Tibial nerve (tissue), 4 donors: ENCODE measurements at regions not wholly inside any gene's neighbourhood (a gene's known extent, or its start where the extent isn't known, plus 50 kb on each side); places are given as distances from the start of the nearest gene placed in this dataset.

Experiments used
- DNase-seq, 2 donors: peaks; one replicate each; pipeline ENCODE4 v3.0.0-alpha.2; 2019; ENCODE audit warnings: low spot score in 2 of 2
- H3K27ac ChIP-seq, 4 donors: fragments of 200-600 bp; sonication (generic) in 3 of 4; one replicate each; pipeline ENCODE4 v1.5.1; 2017 to 2019; ENCODE audit warnings: mild to moderate bottlenecking in 1 of 4
- H3K27me3 ChIP-seq, 2 donors: fragments of 200-600 bp; sonication (generic) in 1 of 2; one replicate each; pipeline versions ENCODE4 v1.5.1 to v1.6.0; 2017 to 2019
- H3K36me3 ChIP-seq, 3 donors: fragments of 200-600 bp; sonication (generic); one replicate each; pipeline ENCODE4 v1.5.1; 2018 to 2019
- H3K4me1 ChIP-seq, 4 donors: fragments of 200-600 bp; sonication (generic) in 3 of 4; one replicate each; pipeline ENCODE4 v1.5.1; 2017 to 2019
- H3K4me3 ChIP-seq, 4 donors: fragments of 200-600 bp; sonication (generic) in 3 of 4; one replicate each; pipeline ENCODE4 v1.5.1; 2017 to 2019; ENCODE audit warnings: mild to moderate bottlenecking in 1 of 4, moderate library complexity in 1 of 4
- H3K9me3 ChIP-seq, 4 donors: fragments of 200-600 bp; sonication (generic) in 3 of 4; one replicate each; pipeline ENCODE4 v1.5.1; 2017 to 2019
- CTCF ChIP-seq, 5 experiments: fragments of 200-600 bp in 3 of 5; fragments of 450-650 bp in 2 of 5; sonication (generic) in 3 of 5; IDR thresholded peaks; one replicate each; pipeline ENCODE4 v1.5.1; 2016 to 2019; ENCODE audit warnings: antibody characterized with exemption in 5 of 5, mild to moderate bottlenecking in 3 of 5, moderate library complexity in 2 of 5
- EP300 ChIP-seq, 2 donors: sonication (generic); formaldehyde crosslinking; IDR thresholded peaks; one replicate each; pipeline ENCODE4 v1.6.1; 2017; ENCODE audit warnings: antibody characterized with exemption in 2 of 2, mild to moderate bottlenecking in 1 of 2
- POLR2A ChIP-seq, 2 donors: fragments of 450-650 bp; IDR thresholded peaks; one replicate each; pipeline ENCODE4 v1.6.1; 2017; ENCODE audit warnings: antibody characterized with exemption in 2 of 2, mild to moderate bottlenecking in 2 of 2, moderate library complexity in 2 of 2
- WGBS, 2 donors: methylation state at CpG; one replicate each; pipeline ENCODE4 v1.1.5; 2018; 5-methylcytosine and 5-hydroxymethylcytosine counted together

GRCh38 chr2:207226671-207227061 lies 60.9 kb upstream of the KLF7 start:
- H3K4me3 ChIP-seq = peak overlapping the region in 3 of 4 donors; percentile 6 to 29 (median 12)

GRCh38 chr2:207227062-207227748 lies 61.5 kb upstream of the KLF7 start:
- TF ChIP-seq POLR2A (IDR thresholded peaks at IDR 0.05) = no peak
- no peak for TF ChIP-seq EP300 (IDR thresholded peaks at IDR 0.05)
- no peak for TF ChIP-seq CTCF (IDR thresholded peaks at IDR 0.05)
- H3K9me3 ChIP-seq = no peaks in the 10 kb centered on the region
- no peaks in the 10 kb centered on the region for H3K27me3 ChIP-seq
- no peak for DNase-seq
- WGBS, 2 donors = 27 to 44% methylated on average over 13 to 16 of the region's 18 CpGs
- no peaks in the 10 kb centered on the region for H3K36me3 ChIP-seq
- peak overlapping the region in 3 of 4 donors; percentile 6 to 29 (median 12) for H3K4me3 ChIP-seq
- peaks cover 0 to 31% (median 11%) of the 10 kb centered on the region in 4 donors for H3K4me1 ChIP-seq
- H3K27ac ChIP-seq = no peak overlapping the region

More at GRCh38 chr2:207226671-207227061, 60.9 kb upstream of the KLF7 start:
- H3K27ac ChIP-seq = no peak overlapping the region
- 45 to 49% methylated on average over 4 of the region's 4 CpGs for WGBS, 2 donors
- H3K36me3 ChIP-seq = no peaks in the 10 kb centered on the region
- peaks cover 0 to 31% (median 11%) of the 10 kb centered on the region in 4 donors for H3K4me1 ChIP-seq
- H3K27me3 ChIP-seq = no peaks in the 10 kb centered on the region
- DNase-seq = no peak
- TF ChIP-seq CTCF (IDR thresholded peaks at IDR 0.05) (no peak), EP300 (IDR thresholded peaks at IDR 0.05) (no peak), POLR2A (IDR thresholded peaks at IDR 0.05) (no peak)
- H3K9me3 ChIP-seq = no peaks in the 10 kb centered on the region

GRCh38 chr2:207227749-207228145 lies 62.0 kb upstream of the KLF7 start:
- no peaks in the 10 kb centered on the region for H3K27me3 ChIP-seq
- TF ChIP-seq EP300 (IDR thresholded peaks at IDR 0.05) (no peak), CTCF (IDR thresholded peaks at IDR 0.05) (no peak), POLR2A (IDR thresholded peaks at IDR 0.05) (no peak)
- peak overlapping the region in 1 of 4 donors; percentile 12 for H3K4me3 ChIP-seq
- no peak for DNase-seq
- 36 to 38% methylated on average over 3 of the region's 3 CpGs for WGBS, 2 donors
- no peaks in the 10 kb centered on the region for H3K36me3 ChIP-seq
- H3K4me1 ChIP-seq = peaks cover 0 to 31% (median 11%) of the 10 kb centered on the region in 4 donors
- H3K27ac ChIP-seq = no peak overlapping the region
- no peaks in the 10 kb centered on the region for H3K9me3 ChIP-seq

GRCh38 chr2:207228402-207228801 lies 62.7 kb upstream of the KLF7 start:
- H3K4me1 ChIP-seq = peaks cover 0 to 31% (median 11%) of the 10 kb centered on the region in 4 donors
- no peak overlapping the region for H3K27ac ChIP-seq
- WGBS, 2 donors = 89 to 96% methylated on average over 3 of the region's 3 CpGs
- TF ChIP-seq CTCF (IDR thresholded peaks at IDR 0.05) (no peak), EP300 (IDR thresholded peaks at IDR 0.05) (no peak), POLR2A (IDR thresholded peaks at IDR 0.05) (no peak)
- no peaks in the 10 kb centered on the region for H3K27me3 ChIP-seq
- no peak for DNase-seq
- no peaks in the 10 kb centered on the region for H3K36me3 ChIP-seq
- no peak overlapping the region for H3K4me3 ChIP-seq
- H3K9me3 ChIP-seq = no peaks in the 10 kb centered on the region

GRCh38 chr2:207229161-207229560 lies 63.4 kb upstream of the KLF7 start:
- H3K4me3 ChIP-seq = no peak overlapping the region
- TF ChIP-seq POLR2A (IDR thresholded peaks at IDR 0.05) = no peak
- no peak for TF ChIP-seq CTCF (IDR thresholded peaks at IDR 0.05)
- WGBS, 2 donors = 75 to 79% methylated on average over 3 of the region's 3 CpGs
- H3K27ac ChIP-seq = no peak overlapping the region
- peaks cover 0 to 31% (median 11%) of the 10 kb centered on the region in 4 donors for H3K4me1 ChIP-seq
- H3K9me3 ChIP-seq = no peaks in the 10 kb centered on the region
- no peak for DNase-seq
- no peaks in the 10 kb centered on the region for H3K36me3 ChIP-seq
- H3K27me3 ChIP-seq = no peaks in the 10 kb centered on the region
